SK-N-SH treated with all-trans-retinoic acid at 6 μM for 48 hours (cell line): ENCODE measurements at regions not wholly inside any gene's neighbourhood (a gene's known extent, or its start where the extent isn't known, plus 50 kb on each side); places are given as distances from the start of the nearest gene placed in this dataset.

ENCODE experiments used
- CREB5 ChIP-seq: fragments of 250-450 bp; sonication (Bioruptor Pico); IDR thresholded peaks from 2 replicates; pipeline ENCODE4 v1.5.1; 2020; ENCODE audit warnings: low read depth, mild to moderate bottlenecking, moderate library complexity
- CSRNP3 ChIP-seq: fragments of 250-450 bp; sonication (Bioruptor Pico); IDR thresholded peaks from 2 replicates; pipeline ENCODE4 v1.5.1; 2021; ENCODE audit warnings: mild to moderate bottlenecking, moderate library complexity
- ESRRG ChIP-seq: fragments of 250-450 bp; sonication (Bioruptor Pico); IDR thresholded peaks from 2 replicates; pipeline ENCODE4 v1.6.1; 2021; ENCODE audit warnings: mild to moderate bottlenecking
- PATZ1 ChIP-seq: fragments of 250-450 bp; sonication (Bioruptor Pico); IDR thresholded peaks from 2 replicates; pipeline ENCODE4 v1.8.0; 2020; ENCODE audit warnings: mild to moderate bottlenecking, moderate library complexity, borderline replicate concordance
- PPARA ChIP-seq: fragments of 250-450 bp; sonication (Bioruptor Pico); IDR thresholded peaks from 2 replicates; pipeline ENCODE4 v1.5.0; 2020; ENCODE audit warnings: mild to moderate bottlenecking, borderline replicate concordance
- RARB ChIP-seq: fragments of 250-450 bp; sonication (Bioruptor Pico); IDR thresholded peaks from 2 replicates; pipeline ENCODE4 v1.8.0; 2021; ENCODE audit warnings: mild to moderate bottlenecking, moderate library complexity
- SNAI2 ChIP-seq: fragments of 250-450 bp; sonication (Bioruptor Pico); IDR thresholded peaks from 2 replicates; pipeline ENCODE4 v1.5.0; 2020; ENCODE audit warnings: mild to moderate bottlenecking, moderate library complexity
- TCF4 ChIP-seq: fragments of 250-450 bp; sonication (Bioruptor Pico); IDR thresholded peaks from 2 replicates; pipeline ENCODE4 v1.8.0; 2021; ENCODE audit warnings: mild to moderate bottlenecking, moderate library complexity, borderline replicate concordance
- ZC3H10 ChIP-seq: fragments of 250-450 bp; sonication (Bioruptor Pico); IDR thresholded peaks from 2 replicates; pipeline ENCODE4 v1.5.1; 2021; ENCODE audit warnings: mild to moderate bottlenecking, moderate library complexity
- ZFP3 ChIP-seq: fragments of 250-450 bp; sonication (Bioruptor Pico); IDR thresholded peaks from 2 replicates; pipeline ENCODE4 v1.5.0; 2020; ENCODE audit warnings: mild to moderate bottlenecking, moderate library complexity
- ZFP30 ChIP-seq: fragments of 450-650 bp; formaldehyde crosslinking; IDR thresholded peaks from 2 replicates; pipeline ENCODE4 v1.5.0; 2022; ENCODE audit warnings: mild to moderate bottlenecking, moderate library complexity

DNA sequence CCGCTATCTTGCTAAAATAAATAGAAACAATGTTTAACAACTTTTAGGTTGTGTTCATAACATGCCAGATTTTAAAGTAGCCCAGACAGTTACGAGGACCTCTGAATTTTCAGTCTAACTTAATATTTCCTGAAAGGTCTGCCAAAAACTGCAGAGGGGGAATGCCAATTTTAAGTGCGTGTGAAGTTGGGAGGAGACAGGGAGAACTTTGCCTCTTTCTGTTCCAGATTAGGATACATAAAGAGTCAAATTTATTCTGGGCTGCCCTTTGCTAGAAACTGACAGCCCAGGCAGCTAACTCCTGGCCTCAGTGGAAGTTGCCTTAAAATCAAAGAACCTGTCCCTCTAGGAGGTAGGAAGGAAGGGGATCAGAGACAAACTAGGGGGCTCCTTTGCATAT is 52.3 kb upstream of the PIP4K2A start:
- TF ChIP-seq SNAI2 (no peak), CSRNP3 (CRISPR knock-in tag) (no peak), PATZ1 (CRISPR knock-in tag) (no peak), PPARA (CRISPR knock-in tag) (no peak), ESRRG (CRISPR knock-in tag) (no peak), ZFP30 (CRISPR knock-in tag) (no peak), TCF4 (CRISPR knock-in tag) (no peak), ZC3H10 (CRISPR knock-in tag) (no peak), CREB5 (CRISPR knock-in tag) (no peak), ZFP3 (CRISPR knock-in tag) (no peak), RARB (CRISPR knock-in tag) (no peak)
